ENCODE measurements at regions not wholly inside any gene's neighbourhood (a gene's known extent, or its start where the extent isn't known, plus 50 kb on each side); places are given as distances from the start of the nearest gene placed in this dataset.

- no peaks in the 10 kb centered on the region for H3K4me1 ChIP-seq (ENCODE audit: control insufficient read depth, insufficient read depth, low read length, poor library complexity, severe bottlenecking)
- no peak overlapping the region for H3K27ac ChIP-seq (ENCODE audit: low read depth, low read length, severe bottlenecking)
- no peak overlapping the region for H3K4me3 ChIP-seq (ENCODE audit: extremely low read depth, insufficient read depth, low read length, poor library complexity, severe bottlenecking)
- H3K9me3 ChIP-seq (ENCODE audit: control insufficient read depth, low read length): no peaks in the 10 kb centered on the region
- 83 to 86% methylated on average over 3 to 4 of the region's 6 CpGs for WGBS, 2 experiments (ENCODE audit: insufficient coverage in 2 of 2)
- H3K36me3 ChIP-seq (ENCODE audit: control insufficient read depth, insufficient read depth, low read length): no peaks in the 10 kb centered on the region
These were observed 293.9 kb downstream of the RAB28 start for GRCh38 chr4:13190093-13190721.

DNA sequence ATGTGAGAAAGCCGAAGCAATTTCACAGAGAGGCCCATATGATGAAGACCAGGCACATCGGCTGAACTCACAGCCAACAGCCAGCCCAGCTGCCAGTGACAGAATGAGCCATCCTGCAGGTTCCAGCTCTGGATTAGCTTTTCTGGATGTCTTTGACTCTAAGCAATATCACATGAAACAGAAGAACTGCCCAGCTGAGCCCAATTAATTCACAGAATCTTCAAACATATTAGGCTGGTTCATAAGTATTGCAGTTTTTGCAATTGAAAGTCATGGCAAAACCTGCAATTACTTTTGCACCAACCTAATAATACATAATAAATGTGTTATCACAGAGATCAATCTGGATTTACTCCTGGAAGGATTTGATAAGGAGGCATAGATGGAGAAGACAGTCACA, 299.9 kb downstream of the RAB28 start:
- WGBS, 2 experiments (ENCODE audit: insufficient coverage in 2 of 2): 100% methylated on average over 1 of the region's 2 CpGs

DNA sequence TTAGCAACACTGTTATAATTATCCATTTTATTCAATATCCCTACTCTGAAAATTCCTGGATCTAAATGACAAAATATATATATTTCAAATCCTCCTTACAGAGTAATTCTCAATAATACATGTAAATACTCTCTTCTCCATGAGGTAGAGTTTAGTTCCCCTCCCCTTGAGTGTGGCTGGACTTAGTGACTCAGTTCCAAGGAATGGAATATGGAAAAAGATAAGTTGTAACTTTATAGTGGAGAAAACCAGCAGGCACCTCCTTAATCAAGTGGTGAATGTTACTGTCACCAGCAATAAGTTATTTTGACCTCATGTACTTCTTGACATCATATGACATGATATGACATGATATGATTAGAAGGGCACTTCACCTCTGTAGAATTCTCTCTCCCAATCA, 302.0 kb downstream of the RAB28 start:
- Histone ChIP-seq H3K36me3 (ENCODE audit: control insufficient read depth, insufficient read depth, low read length) (no peaks in the 10 kb centered on the region), H3K4me1 (ENCODE audit: control insufficient read depth, insufficient read depth, low read length, poor library complexity, severe bottlenecking) (no peaks in the 10 kb centered on the region), H3K27ac (ENCODE audit: low read depth, low read length, severe bottlenecking) (no peak overlapping the region)

More for the DNA sequence above, 299.9 kb downstream of the RAB28 start:
- Histone ChIP-seq H3K4me3 (ENCODE audit: extremely low read depth, insufficient read depth, low read length, poor library complexity, severe bottlenecking) (no peak overlapping the region), H3K4me1 (ENCODE audit: control insufficient read depth, insufficient read depth, low read length, poor library complexity, severe bottlenecking) (no peaks in the 10 kb centered on the region), H3K9me3 (ENCODE audit: control insufficient read depth, low read length) (no peaks in the 10 kb centered on the region), H3K27ac (ENCODE audit: low read depth, low read length, severe bottlenecking) (no peak overlapping the region), H3K36me3 (ENCODE audit: control insufficient read depth, insufficient read depth, low read length) (no peaks in the 10 kb centered on the region)

GRCh38 chr4:13181681-13182080, 302.5 kb downstream of the RAB28 start:
- WGBS, 2 experiments (ENCODE audit: insufficient coverage in 2 of 2): 100% methylated on average over 1 of the region's 4 CpGs; no CpG with 5 or more reads in 1 of the 2 experiments

More for the DNA sequence above, 302.0 kb downstream of the RAB28 start:
- no peak overlapping the region for H3K4me3 ChIP-seq (ENCODE audit: extremely low read depth, insufficient read depth, low read length, poor library complexity, severe bottlenecking)
- H3K9me3 ChIP-seq (ENCODE audit: control insufficient read depth, low read length): no peaks in the 10 kb centered on the region

GRCh38 chr4:13180701-13181100, 303.4 kb downstream of the RAB28 start:
- no peak overlapping the region for H3K4me3 ChIP-seq (ENCODE audit: extremely low read depth, insufficient read depth, low read length, poor library complexity, severe bottlenecking)
- H3K36me3 ChIP-seq (ENCODE audit: control insufficient read depth, insufficient read depth, low read length): no peaks in the 10 kb centered on the region
- H3K9me3 ChIP-seq (ENCODE audit: control insufficient read depth, low read length): no peaks in the 10 kb centered on the region
- H3K27ac ChIP-seq (ENCODE audit: low read depth, low read length, severe bottlenecking): no peak overlapping the region
- H3K4me1 ChIP-seq (ENCODE audit: control insufficient read depth, insufficient read depth, low read length, poor library complexity, severe bottlenecking): no peaks in the 10 kb centered on the region

More at GRCh38 chr4:13181681-13182080, 302.5 kb downstream of the RAB28 start:
- no peaks in the 10 kb centered on the region for H3K9me3 ChIP-seq (ENCODE audit: control insufficient read depth, low read length)
- no peaks in the 10 kb centered on the region for H3K4me1 ChIP-seq (ENCODE audit: control insufficient read depth, insufficient read depth, low read length, poor library complexity, severe bottlenecking)
- no peak overlapping the region for H3K27ac ChIP-seq (ENCODE audit: low read depth, low read length, severe bottlenecking)
- no peaks in the 10 kb centered on the region for H3K36me3 ChIP-seq (ENCODE audit: control insufficient read depth, insufficient read depth, low read length)
- no peak overlapping the region for H3K4me3 ChIP-seq (ENCODE audit: extremely low read depth, insufficient read depth, low read length, poor library complexity, severe bottlenecking)

DNA sequence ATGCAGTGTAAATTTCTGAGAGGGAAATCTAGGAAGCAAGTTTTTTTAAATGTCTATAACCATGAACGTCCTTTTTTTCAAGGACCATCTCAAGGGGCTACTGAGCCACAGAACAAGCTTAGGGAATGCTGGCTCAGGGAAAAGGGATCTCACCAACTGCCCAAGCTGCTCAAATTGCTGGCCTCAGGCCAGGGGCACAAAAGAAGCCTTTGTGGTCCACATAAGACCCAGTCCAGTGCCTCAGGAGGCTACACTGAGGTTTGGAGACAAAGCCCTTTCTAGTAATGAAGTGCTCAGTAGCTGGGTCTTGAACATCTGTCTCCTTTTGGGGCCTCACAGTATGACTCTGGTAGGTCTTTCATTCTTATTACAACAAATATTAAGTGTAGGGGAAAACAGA, 305.5 kb downstream of the RAB28 start:
- Histone ChIP-seq H3K9me3 (ENCODE audit: control insufficient read depth, low read length) (no peaks in the 10 kb centered on the region), H3K4me3 (ENCODE audit: extremely low read depth, insufficient read depth, low read length, poor library complexity, severe bottlenecking) (no peak overlapping the region), H3K36me3 (ENCODE audit: control insufficient read depth, insufficient read depth, low read length) (no peaks in the 10 kb centered on the region), H3K27ac (ENCODE audit: low read depth, low read length, severe bottlenecking) (no peak overlapping the region), H3K4me1 (ENCODE audit: control insufficient read depth, insufficient read depth, low read length, poor library complexity, severe bottlenecking) (no peaks in the 10 kb centered on the region)
- WGBS, 2 experiments (ENCODE audit: insufficient coverage in 2 of 2): 100% methylated on average over 1 of the region's 1 CpG

DNA sequence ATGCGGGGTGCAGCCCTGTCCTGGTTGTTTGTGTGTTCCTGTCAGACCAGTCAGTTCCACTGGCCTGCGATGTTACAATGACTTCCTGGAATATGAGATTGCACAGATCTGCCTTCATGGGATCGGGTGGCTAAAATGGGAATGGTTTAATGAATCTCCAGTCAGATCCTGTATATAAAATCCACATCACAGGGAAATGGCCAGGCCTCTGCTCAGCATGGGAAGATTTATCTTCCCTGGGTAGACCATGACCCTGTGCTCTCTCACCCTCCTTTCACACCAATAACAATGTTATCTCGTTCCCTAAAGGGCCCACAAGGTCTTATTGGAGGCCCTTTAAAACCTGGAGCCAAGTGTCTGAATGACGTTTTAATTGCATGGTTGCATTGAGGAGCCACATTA, 307.4 kb downstream of the RAB28 start:
- Histone ChIP-seq H3K4me1 (ENCODE audit: control insufficient read depth, insufficient read depth, low read length, poor library complexity, severe bottlenecking) (no peaks in the 10 kb centered on the region), H3K27ac (ENCODE audit: low read depth, low read length, severe bottlenecking) (no peak overlapping the region), H3K4me3 (ENCODE audit: extremely low read depth, insufficient read depth, low read length, poor library complexity, severe bottlenecking) (no peak overlapping the region), H3K36me3 (ENCODE audit: control insufficient read depth, insufficient read depth, low read length) (no peaks in the 10 kb centered on the region), H3K9me3 (ENCODE audit: control insufficient read depth, low read length) (no peaks in the 10 kb centered on the region)
- 58 to 100% methylated on average over 2 of the region's 5 CpGs for WGBS, 2 experiments (ENCODE audit: insufficient coverage in 2 of 2)

DNA sequence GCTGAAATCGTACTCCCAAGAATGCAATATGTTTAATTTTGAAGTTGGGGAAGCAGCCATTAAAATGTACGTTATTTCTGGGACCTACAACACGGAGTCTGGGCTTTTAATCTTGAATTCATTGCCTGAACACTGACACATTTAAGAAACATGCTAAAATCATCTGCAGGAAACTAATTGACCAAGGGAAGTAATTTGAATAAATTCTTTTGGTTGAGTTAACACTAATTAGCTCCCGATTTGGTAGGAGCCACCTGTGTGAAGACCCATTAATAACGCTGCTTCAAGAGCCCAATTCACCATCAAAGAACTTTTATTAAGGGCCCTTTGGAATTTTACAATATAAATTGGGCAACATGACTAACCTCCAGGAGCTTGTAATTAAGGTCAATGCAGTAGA, 309.2 kb downstream of the RAB28 start:
- Histone ChIP-seq H3K4me1 (ENCODE audit: control insufficient read depth, insufficient read depth, low read length, poor library complexity, severe bottlenecking) (no peaks in the 10 kb centered on the region), H3K4me3 (ENCODE audit: extremely low read depth, insufficient read depth, low read length, poor library complexity, severe bottlenecking) (no peak overlapping the region), H3K27ac (ENCODE audit: low read depth, low read length, severe bottlenecking) (no peak overlapping the region), H3K36me3 (ENCODE audit: control insufficient read depth, insufficient read depth, low read length) (no peaks in the 10 kb centered on the region), H3K9me3 (ENCODE audit: control insufficient read depth, low read length) (no peaks in the 10 kb centered on the region)
- 100% methylated on average over 2 of the region's 5 CpGs for WGBS, 2 experiments (ENCODE audit: insufficient coverage in 2 of 2)

DNA sequence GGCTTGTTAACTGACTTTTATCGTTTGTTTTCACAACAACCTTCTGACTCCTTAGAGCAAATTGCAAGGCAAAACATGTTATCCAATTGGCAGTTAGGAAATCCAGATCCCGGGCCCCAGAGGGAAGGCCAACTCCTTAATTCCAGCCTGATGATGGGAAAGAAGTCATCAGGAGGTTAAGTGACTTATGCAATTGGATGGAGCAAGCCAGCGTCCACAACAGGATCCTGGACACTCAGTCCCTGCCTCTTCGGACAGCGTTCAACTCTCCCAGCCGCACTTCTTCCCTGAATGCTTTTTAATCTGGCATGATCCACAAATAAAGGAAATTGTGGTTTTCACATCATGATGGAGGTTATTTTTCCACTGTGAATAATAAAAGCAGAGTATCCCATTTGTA, 310.1 kb downstream of the RAB28 start:
- Histone ChIP-seq H3K36me3 (ENCODE audit: control insufficient read depth, insufficient read depth, low read length) (no peaks in the 10 kb centered on the region), H3K27ac (ENCODE audit: low read depth, low read length, severe bottlenecking) (no peak overlapping the region), H3K4me1 (ENCODE audit: control insufficient read depth, insufficient read depth, low read length, poor library complexity, severe bottlenecking) (no peaks in the 10 kb centered on the region), H3K4me3 (ENCODE audit: extremely low read depth, insufficient read depth, low read length, poor library complexity, severe bottlenecking) (no peak overlapping the region), H3K9me3 (ENCODE audit: control insufficient read depth, low read length) (no peaks in the 10 kb centered on the region)
- 79 to 96% methylated on average over 2 to 4 of the region's 6 CpGs for WGBS, 2 experiments (ENCODE audit: insufficient coverage in 2 of 2)

- H3K36me3 ChIP-seq (ENCODE audit: control insufficient read depth, insufficient read depth, low read length): no peaks in the 10 kb centered on the region
- no peaks in the 10 kb centered on the region for H3K4me1 ChIP-seq (ENCODE audit: control insufficient read depth, insufficient read depth, low read length, poor library complexity, severe bottlenecking)
- H3K9me3 ChIP-seq (ENCODE audit: control insufficient read depth, low read length): no peaks in the 10 kb centered on the region
- no peak overlapping the region for H3K4me3 ChIP-seq (ENCODE audit: extremely low read depth, insufficient read depth, low read length, poor library complexity, severe bottlenecking)
- WGBS, 2 experiments (ENCODE audit: insufficient coverage in 2 of 2): 88 to 100% methylated on average over 4 to 5 of the region's 5 CpGs
- H3K27ac ChIP-seq (ENCODE audit: low read depth, low read length, severe bottlenecking): no peak overlapping the region
These were observed 312.7 kb downstream of the RAB28 start for GRCh38 chr4:13171292-13172057.
